IMR-90 (cell line): ENCODE measurements at regions not wholly inside any gene's neighbourhood (a gene's known extent, or its start where the extent isn't known, plus 50 kb on each side); places are given as distances from the start of the nearest gene placed in this dataset.

Experiments used
- ATAC-seq: fragments of 200-7000 bp; cut with Tn5 transposase; 2 replicates; pipeline ENCODE4 v1.9.1; 2020; ENCODE audit warnings: low read depth, mild to moderate bottlenecking, moderate library complexity
- BruUV-seq: library from RNA; stranded (reverse); fragments of 400-500 nt; replicated peaks from 2 replicates; lab custom pipeline; 2021; lab: Mats Ljungman, UMichigan
- CTCF ChIA-PET: fragments of 300-600 bp; formaldehyde crosslinking; extraction: SDS; loops from one replicate; lab custom pipeline; 2021; ENCODE audit warnings: antibody characterized with exemption; lab: Yijun Ruan, JAX
- POLR2A ChIA-PET: fragments of 300-600 bp; sonication (Branson Sonifier 250); formaldehyde crosslinking; loops from one replicate; lab custom pipeline; 2022; ENCODE audit warnings: antibody characterized with exemption; ENCODE audit not compliant: unreplicated experiment; lab: Charles Lee
- DNase-seq: peaks from one replicate; pipeline ENCODE4 v3.0.0; 2013
- H2AFZ ChIP-seq: replicated peaks from 2 replicates; pipeline ENCODE3; 2013; ENCODE audit warnings: low read length, mild to moderate bottlenecking; ENCODE audit not compliant: poor library complexity
- H2AK5ac ChIP-seq: 2 replicates; pipeline ENCODE4 v1.6.1; 2013; ENCODE audit warnings: low read depth, low read length, inconsistent platforms
- H2AK9ac ChIP-seq: replicated peaks from 2 replicates; pipeline ENCODE3; 2013; ENCODE audit warnings: mild to moderate bottlenecking, low read depth, low read length, moderate library complexity; ENCODE audit not compliant: poor library complexity
- H2BK120ac ChIP-seq: 2 replicates; pipeline ENCODE4 v1.6.1; 2013; ENCODE audit warnings: low read depth, low read length, inconsistent platforms
- H2BK15ac ChIP-seq: 3 replicates; pipeline ENCODE4 v1.6.1; 2013; ENCODE audit warnings: low read depth, low read length, inconsistent platforms
- H2BK20ac ChIP-seq: 2 replicates; pipeline ENCODE4 v1.6.1; 2013; ENCODE audit warnings: low read depth, mild to moderate bottlenecking, inconsistent platforms, low read length, moderate library complexity
- H2BK5ac ChIP-seq: 2 replicates; pipeline ENCODE4 v1.6.1; 2013; ENCODE audit warnings: mild to moderate bottlenecking, low read depth, low read length, inconsistent platforms; ENCODE audit not compliant: poor library complexity, severe bottlenecking
- H3K14ac ChIP-seq: replicated peaks from 2 replicates; pipeline ENCODE4 v1.6.1; 2013; ENCODE audit warnings: low read depth, low read length, inconsistent platforms
- H3K18ac ChIP-seq: 2 replicates; pipeline ENCODE4 v1.6.1; 2013; ENCODE audit warnings: low read depth, low read length, control low read depth
- H3K23ac ChIP-seq: 2 replicates; pipeline ENCODE4 v1.6.1; 2013; ENCODE audit warnings: low read depth, low read length, inconsistent platforms
- H3K27ac ChIP-seq: 2 replicates; pipeline ENCODE4 v1.5.1; 2013; ENCODE audit warnings: mild to moderate bottlenecking, control low read depth, low read length; ENCODE audit not compliant: insufficient read depth
- H3K27me3 ChIP-seq: 2 replicates; pipeline ENCODE4 v1.6.1; 2013; ENCODE audit warnings: low read length; ENCODE audit not compliant: control insufficient read depth, insufficient read depth
- H3K36me3 ChIP-seq: 2 replicates; pipeline ENCODE4 v1.6.1; 2013; ENCODE audit warnings: low read length, mixed read lengths; ENCODE audit not compliant: control insufficient read depth, insufficient read depth
- H3K4ac ChIP-seq: 2 replicates; pipeline ENCODE4 v1.6.1; 2013; ENCODE audit warnings: low read depth, low read length, inconsistent platforms
- H3K4me1 ChIP-seq: 2 replicates; pipeline ENCODE4 v1.6.1; 2013; ENCODE audit warnings: low read length, mixed read lengths; ENCODE audit not compliant: control insufficient read depth, insufficient read depth
- H3K4me2 ChIP-seq: 2 replicates; pipeline ENCODE4 v1.6.1; 2013; ENCODE audit warnings: low read depth, mild to moderate bottlenecking, control low read depth, low read length, moderate library complexity
- H3K4me3 ChIP-seq: 2 replicates; pipeline ENCODE4 v1.5.1; 2013; ENCODE audit warnings: low read depth, mild to moderate bottlenecking, control low read depth, low read length, moderate library complexity; ENCODE audit not compliant: insufficient read depth
- H3K56ac ChIP-seq: 2 replicates; pipeline ENCODE4 v1.6.1; 2013; ENCODE audit warnings: low read length, inconsistent platforms; ENCODE audit not compliant: insufficient read depth; ENCODE audit errors: extremely low read depth
- H3K79me1 ChIP-seq, 2 experiments: 2 replicates each; pipeline ENCODE4 v1.6.1; 2013; ENCODE audit warnings: low read length in 2 of 2, inconsistent platforms in 1 of 2, low read depth in 1 of 2
- H3K9ac ChIP-seq: 2 replicates; pipeline ENCODE4 v1.6.1; 2013; ENCODE audit warnings: low read depth, low read length, control low read depth
- H3K9me1 ChIP-seq: 2 replicates; pipeline ENCODE4 v1.6.1; 2013; ENCODE audit warnings: low read length, inconsistent platforms; ENCODE audit not compliant: insufficient read depth
- H3K9me3 ChIP-seq: 2 replicates; pipeline ENCODE4 v1.6.1; 2013; ENCODE audit warnings: low read length; ENCODE audit not compliant: control insufficient read depth, insufficient read depth
- H4K20me1 ChIP-seq: 2 replicates; pipeline ENCODE4 v1.6.1; 2013; ENCODE audit warnings: low read length, inconsistent platforms; ENCODE audit not compliant: insufficient read depth
- H4K5ac ChIP-seq: 2 replicates; pipeline ENCODE4 v1.6.1; 2013; ENCODE audit warnings: mild to moderate bottlenecking, low read depth, low read length, control low read depth
- H4K8ac ChIP-seq, 2 experiments: 2 replicates each; pipeline ENCODE4 v1.6.1; 2013; ENCODE audit warnings: low read depth in 2 of 2, low read length in 2 of 2, control low read depth in 1 of 2, inconsistent platforms in 1 of 2
- H4K91ac ChIP-seq: 2 replicates; pipeline ENCODE4 v1.6.1; 2013; ENCODE audit warnings: low read depth, low read length, inconsistent platforms; ENCODE audit not compliant: insufficient read depth
- CHD1 ChIP-seq: IDR thresholded peaks from 2 replicates; pipeline ENCODE4 v1.6.1; 2012; ENCODE audit warnings: low read depth, low read length, improper control_type of control experiment
- FOS ChIP-seq: fragments of 150-350 bp; IDR thresholded peaks from 2 replicates; pipeline ENCODE4 v1.6.1; 2016; ENCODE audit warnings: low read depth, low read length
- MAZ ChIP-seq: IDR thresholded peaks from 2 replicates; pipeline ENCODE4 v1.6.1; 2012; ENCODE audit warnings: low read depth, mild to moderate bottlenecking, low read length, improper control_type of control experiment, moderate library complexity, borderline replicate concordance
- MXI1 ChIP-seq: IDR thresholded peaks from 2 replicates; pipeline ENCODE4 v1.6.1; 2012; ENCODE audit warnings: low read depth, mild to moderate bottlenecking, low read length, moderate library complexity, borderline replicate concordance
- NFE2L2 ChIP-seq: fragments of 150-350 bp; IDR thresholded peaks from 2 replicates; pipeline ENCODE4 v1.6.1; 2016; ENCODE audit warnings: low read depth, mild to moderate bottlenecking, low read length
- RAD21 ChIP-seq: IDR thresholded peaks from 2 replicates; pipeline ENCODE4 v1.6.1; 2012; ENCODE audit warnings: low read length, improper control_type of control experiment
- RCOR1 ChIP-seq: IDR thresholded peaks from 2 replicates; pipeline ENCODE4 v1.6.1; 2012; ENCODE audit warnings: mild to moderate bottlenecking, low read length, improper control_type of control experiment; ENCODE audit not compliant: insufficient replicate concordance
- SMC3 ChIP-seq: fragments of 150-350 bp; IDR thresholded peaks from 2 replicates; pipeline ENCODE4 v1.6.1; 2016; ENCODE audit warnings: low read depth, mild to moderate bottlenecking, antibody characterized with exemption, low read length, moderate library complexity
- USF2 ChIP-seq: fragments of 150-350 bp; IDR thresholded peaks from 2 replicates; pipeline ENCODE4 v1.6.1; 2017; ENCODE audit warnings: mild to moderate bottlenecking, antibody characterized with exemption, low read length, low read depth
- WGBS, 2 experiments: methylation state at CpG; one replicate each; pipeline versions ENCODE4 v1.1.5 to v1.1.7; 2013; ENCODE audit warnings: missing lambda C conversion rate in 2 of 2; ENCODE audit not compliant: insufficient read length in 1 of 2; ENCODE audit errors: extremely low coverage in 2 of 2; 5-methylcytosine and 5-hydroxymethylcytosine counted together
- dilution Hi-C: fragments of 300-500 bp; cut with HindIII; formaldehyde crosslinking; loops from one replicate; pipeline ENCODE4 v1.14.3; 2018; ENCODE audit warnings: low sequenced_read_pairs; ENCODE audit not compliant: unreplicated experiment
- in situ Hi-C: fragments of 300-500 bp; cut with MboI; formaldehyde crosslinking; loops from 3 replicates; pipeline ENCODE4 v1.14.3; 2019; ENCODE audit warnings: low sequenced_read_pairs, inconsistent platforms, mixed read lengths
- intact Hi-C: fragments of 100-400 bp; cut with micrococcal nuclease; formaldehyde crosslinking; loops from 2 replicates; pipeline ENCODE4 v1.10.0; 2022
- TF ChIP-seq, protein P1 (sequence below): conservative IDR thresholded peaks from 2 replicates; pipeline ENCODE4 v1.5.1; 2012; ENCODE audit warnings: mild to moderate bottlenecking, low read depth, low read length, improper control_type of control experiment

DNA sequence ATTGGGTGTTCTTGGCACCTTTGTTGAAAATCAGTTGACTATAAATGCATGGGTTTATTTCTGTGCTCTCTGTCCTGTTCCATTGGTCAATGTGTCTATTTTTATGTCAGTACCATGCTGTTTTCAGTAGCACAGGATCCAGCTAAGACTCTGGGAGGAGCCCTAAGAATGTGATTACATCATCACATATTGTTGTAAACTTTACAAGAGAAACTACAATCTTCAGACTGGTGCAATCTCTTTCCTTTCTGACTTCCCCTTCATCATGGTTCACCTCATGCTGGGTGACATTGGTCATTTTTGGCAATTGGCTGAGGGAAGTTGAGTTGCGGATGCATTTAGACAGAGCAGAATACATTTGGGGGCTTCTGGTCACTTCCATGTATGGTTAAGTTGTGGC is 88.4 kb downstream of the C21orf91 start:
- in situ Hi-C loops: no loop called here
- Histone ChIP-seq H3K4me1 (no peaks in the 10 kb centered on the region; the same call in 1 of the 2 replicates), H3K36me3 (no peaks in the 10 kb centered on the region), H2BK20ac (no peak overlapping the region), H3K27ac (no peak overlapping the region), H3K4me2 (no peak overlapping the region; the same call in 1 of the 2 replicates), H2AK9ac (no peak overlapping the region), H4K20me1 (no peaks in the 10 kb centered on the region), H3K14ac (no peak overlapping the region), H2BK120ac (no peak overlapping the region), H3K9ac (no peak overlapping the region), H3K27me3 (no peaks in the 10 kb centered on the region), H3K9me1 (no peaks in the 10 kb centered on the region), H3K4me3 (no peak overlapping the region), H4K91ac (no peak overlapping the region), H2AK5ac (no peak overlapping the region), H4K8ac (no peak overlapping the region), H2AFZ (no peak overlapping the region), H3K18ac (no peak overlapping the region), H2BK5ac (no peak overlapping the region), H2BK15ac (no peak overlapping the region), H3K56ac (no peak overlapping the region), H3K9me3 (no peaks in the 10 kb centered on the region), H3K4ac (no peak overlapping the region), H3K79me1 (no peaks in the 10 kb centered on the region), H3K23ac (no peak overlapping the region), H4K5ac (no peak overlapping the region)
- POLR2A ChIA-PET: no interaction called here
- DNase-seq (no peak), ATAC-seq (no peak)
- dilution Hi-C loops: no loop called here
- CTCF ChIA-PET: interaction anchor here (0.6 kb wide), 1 partner anchor 27 kb away, joined by 3 read pairs; no protein-coding TSS in a partner anchor
- no CpG with 5 or more reads among the region's 1 CpG for WGBS, 2 experiments
- intact Hi-C loops: no loop called here
- no peak for TF ChIP-seq FOS
- TF ChIP-seq MAZ: no peak
- TF ChIP-seq NFE2L2: no peak
- no peak for TF ChIP-seq RAD21
- no peak for TF ChIP-seq USF2
- no peak for TF ChIP-seq SMC3
- no peak for TF ChIP-seq RCOR1
- TF ChIP-seq, protein P1, sequence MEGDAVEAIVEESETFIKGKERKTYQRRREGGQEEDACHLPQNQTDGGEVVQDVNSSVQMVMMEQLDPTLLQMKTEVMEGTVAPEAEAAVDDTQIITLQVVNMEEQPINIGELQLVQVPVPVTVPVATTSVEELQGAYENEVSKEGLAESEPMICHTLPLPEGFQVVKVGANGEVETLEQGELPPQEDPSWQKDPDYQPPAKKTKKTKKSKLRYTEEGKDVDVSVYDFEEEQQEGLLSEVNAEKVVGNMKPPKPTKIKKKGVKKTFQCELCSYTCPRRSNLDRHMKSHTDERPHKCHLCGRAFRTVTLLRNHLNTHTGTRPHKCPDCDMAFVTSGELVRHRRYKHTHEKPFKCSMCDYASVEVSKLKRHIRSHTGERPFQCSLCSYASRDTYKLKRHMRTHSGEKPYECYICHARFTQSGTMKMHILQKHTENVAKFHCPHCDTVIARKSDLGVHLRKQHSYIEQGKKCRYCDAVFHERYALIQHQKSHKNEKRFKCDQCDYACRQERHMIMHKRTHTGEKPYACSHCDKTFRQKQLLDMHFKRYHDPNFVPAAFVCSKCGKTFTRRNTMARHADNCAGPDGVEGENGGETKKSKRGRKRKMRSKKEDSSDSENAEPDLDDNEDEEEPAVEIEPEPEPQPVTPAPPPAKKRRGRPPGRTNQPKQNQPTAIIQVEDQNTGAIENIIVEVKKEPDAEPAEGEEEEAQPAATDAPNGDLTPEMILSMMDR: no peak
- TF ChIP-seq CHD1: no peak
- no peak for TF ChIP-seq MXI1
- BruUV-seq: no TSS peak
